GM21619 (cell line): ENCODE measurements at regions not wholly inside any gene's neighbourhood (a gene's known extent, or its start where the extent isn't known, plus 50 kb on each side); places are given as distances from the start of the nearest gene placed in this dataset.
"Not testable (repeated sequence)": the region's sequence is repeated elsewhere in the genome, so short reads cannot be mapped to it uniquely, and the experiment has no call there.

Source experiments
- ATAC-seq: cut with Tn5 transposase; IDR thresholded peaks from one replicate; pipeline ENCODE4 v1.9.1; 2021; ENCODE audit not compliant: unreplicated experiment

DNA sequence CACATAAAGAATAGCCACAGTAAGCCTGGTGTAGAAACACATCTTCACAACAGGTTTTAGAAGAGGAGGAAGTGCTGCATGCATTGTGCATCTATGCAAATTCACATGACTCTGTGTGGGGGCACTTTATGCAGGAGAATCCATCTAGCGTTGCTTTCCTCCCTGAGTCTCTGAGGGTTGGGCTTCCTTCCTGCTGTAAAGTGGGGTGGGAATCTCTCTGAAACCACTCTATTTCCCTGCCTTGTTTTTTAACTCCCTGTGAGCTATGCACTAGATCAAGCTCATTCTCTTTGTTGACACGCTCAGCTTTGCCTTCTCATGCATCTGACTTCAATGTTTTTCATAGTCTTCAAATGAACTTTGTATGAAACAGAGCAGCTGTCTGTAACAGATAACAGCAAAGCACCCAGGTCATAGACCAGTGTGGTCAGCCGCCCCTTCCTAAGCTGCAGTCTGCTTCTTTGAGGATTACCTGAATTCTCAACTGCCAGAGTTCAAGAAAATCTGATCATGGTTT is 102.7 kb upstream of the DPH5 start:
- ATAC-seq, result peak; percentile 98

DNA sequence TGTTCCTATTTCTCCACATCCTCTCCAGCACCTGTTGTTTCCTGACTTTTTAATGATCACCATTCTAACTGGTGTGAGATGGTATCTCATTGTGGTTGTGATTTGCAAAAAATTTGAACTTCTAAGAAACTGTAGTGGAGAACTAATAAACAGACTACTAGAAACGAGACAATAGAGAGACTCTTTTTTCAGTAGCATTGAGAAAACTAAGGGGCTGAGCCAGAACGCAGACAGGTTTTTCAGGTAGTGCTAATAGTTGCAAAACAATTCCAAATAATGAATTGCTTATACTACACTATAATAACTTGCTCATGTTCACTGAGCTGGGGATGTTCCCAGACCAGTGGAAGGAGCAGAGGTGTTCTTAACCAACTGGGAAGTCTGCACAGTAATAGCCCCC is 98.8 kb upstream of the DPH5 start:
- ATAC-seq, result no peak

DNA sequence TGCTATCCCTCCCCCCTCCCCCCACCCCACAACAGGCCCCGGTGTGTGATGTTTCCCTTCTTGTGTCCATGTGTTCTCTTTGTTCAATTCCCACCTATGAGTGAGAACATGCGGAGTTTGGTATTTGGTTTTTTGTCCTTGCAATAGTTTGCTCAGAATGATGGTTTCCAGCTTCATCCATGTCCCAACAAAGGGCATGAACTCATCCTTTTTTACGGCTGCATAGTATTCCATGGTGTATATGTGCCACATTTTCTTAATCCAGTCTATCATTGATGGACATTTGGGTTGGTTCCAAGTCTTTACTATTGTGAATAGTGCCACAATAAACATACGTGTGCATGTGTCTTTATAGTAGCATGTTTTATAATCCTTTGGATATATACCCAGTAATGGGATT is 98.3 kb upstream of the DPH5 start:
- ATAC-seq, result not testable (repeated sequence)

DNA sequence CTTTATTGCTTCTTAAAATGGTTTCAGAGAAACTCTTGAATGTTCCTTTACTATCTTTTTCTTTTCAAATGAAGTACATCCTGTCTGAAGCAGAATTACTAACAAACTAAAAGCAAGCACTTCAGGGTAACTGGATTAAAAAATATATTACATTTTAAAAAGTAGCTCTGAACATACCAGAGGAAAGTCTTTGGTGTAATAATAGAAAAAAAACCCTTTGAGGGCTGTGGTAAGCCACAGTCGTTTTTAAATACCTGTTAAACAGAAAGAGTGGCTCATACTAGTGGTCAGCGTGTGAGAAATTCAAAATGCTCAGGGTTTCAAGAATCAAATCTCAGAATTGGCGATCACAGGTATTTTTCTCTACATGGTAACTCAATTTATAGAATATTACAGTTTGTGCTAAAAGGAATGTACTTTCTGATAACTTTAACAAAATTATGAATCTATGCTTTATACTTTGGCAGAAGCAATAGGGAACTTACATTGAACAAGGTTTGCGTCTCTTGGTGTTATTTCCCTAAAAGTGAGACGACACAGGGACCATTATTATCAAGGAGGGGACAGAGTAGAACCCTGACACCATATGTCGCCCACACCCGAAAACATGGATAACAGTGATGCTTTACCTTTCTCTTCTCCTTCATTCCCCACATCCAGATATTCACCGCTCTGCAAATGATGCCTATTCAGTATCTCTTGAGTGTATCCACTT is 97.0 kb upstream of the DPH5 start:
- peak; percentile 97 for ATAC-seq

DNA sequence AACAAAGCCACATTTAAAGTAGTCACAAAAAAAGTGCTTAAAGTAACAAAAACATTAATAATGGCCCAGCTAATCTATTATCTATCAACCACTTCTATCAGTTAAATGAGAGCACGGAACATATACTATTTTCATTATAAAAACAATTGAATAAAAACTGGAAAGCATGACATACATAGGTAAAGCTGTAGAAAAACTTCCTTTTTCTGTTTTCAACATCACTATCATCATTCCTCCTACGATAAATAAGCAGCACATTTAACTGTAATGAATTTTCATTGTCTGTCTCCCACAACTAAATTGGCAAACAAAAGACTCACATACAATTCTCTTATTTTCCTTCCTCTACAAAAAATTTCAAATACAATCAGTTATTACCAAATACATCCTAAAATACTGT is 96.4 kb upstream of the DPH5 start:
- ATAC-seq, result no peak

DNA sequence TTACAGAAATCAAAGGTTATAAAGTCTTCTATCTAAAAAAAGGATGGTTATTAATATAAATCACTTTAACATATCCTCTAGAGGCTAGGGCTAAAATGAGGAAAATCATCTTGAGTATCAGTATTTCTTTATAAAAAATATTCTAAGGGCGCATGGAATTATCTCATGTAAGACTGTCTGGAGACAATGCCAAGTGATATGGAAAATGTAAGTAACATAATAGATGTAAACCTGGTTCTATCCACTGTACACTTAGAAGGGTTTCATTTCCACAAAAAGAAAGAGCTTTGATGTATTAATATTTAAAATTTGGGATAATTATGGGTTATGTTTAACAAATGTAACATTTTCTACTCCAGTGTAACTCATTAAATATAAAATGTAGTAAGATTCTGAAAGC is 95.9 kb upstream of the DPH5 start:
- ATAC-seq, result no peak

DNA sequence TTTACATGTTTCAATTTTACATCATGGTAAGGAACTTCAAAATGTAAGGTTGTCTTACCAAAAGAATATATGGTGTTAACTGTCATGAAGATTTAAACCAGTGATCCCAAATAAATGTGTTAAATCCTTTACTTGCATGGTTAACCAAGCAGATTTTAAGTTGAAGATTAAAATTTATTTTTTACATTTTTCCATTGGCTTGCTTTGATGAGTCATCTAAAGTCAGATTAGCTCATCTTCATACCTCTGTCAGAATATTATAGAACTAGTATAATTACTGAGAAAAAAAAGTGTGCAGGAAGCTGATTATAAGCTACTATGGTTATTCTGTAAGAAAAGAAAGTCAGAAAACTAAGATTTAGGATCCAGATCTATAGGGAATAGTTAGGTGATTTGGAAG is 95.3 kb upstream of the DPH5 start:
- ATAC-seq, result no peak

DNA sequence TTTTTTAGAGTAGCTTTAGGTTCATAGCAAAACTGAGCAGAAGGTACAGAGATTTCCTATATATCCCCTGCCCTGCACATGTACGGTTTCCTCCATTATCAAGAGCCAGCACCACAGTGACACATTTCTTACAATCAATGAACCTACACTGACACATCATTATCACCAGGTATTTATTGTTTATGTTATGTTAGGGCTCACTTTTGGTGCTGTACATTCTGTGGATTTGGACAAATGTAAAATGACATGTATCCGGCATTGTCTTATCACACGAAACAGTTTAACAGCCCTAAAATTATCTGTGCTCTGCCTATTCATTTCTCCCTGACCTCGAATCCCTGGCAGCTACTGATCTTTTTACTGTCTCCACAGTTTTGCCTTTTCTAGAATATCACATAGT is 93.7 kb upstream of the DPH5 start:
- ATAC-seq, result no peak

DNA sequence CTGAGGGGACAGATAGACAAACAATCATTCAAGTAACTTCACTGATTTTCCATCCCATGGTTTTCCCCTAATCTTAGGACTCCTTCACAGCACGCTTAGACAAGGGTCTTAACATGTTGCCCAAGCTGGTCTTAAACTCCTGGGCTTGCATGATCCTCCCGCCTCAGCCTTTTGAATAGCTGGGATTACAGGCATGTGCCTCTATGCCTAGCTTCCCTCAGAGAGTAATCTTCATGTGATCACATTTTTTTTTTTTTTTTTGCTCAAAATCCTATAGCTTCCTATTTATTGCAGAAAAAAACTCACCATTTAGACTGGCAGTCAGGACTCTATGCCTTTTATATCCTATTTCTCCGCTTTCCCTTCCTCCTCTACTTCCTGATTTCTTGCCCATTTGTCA is 90.4 kb upstream of the DPH5 start:
- no peak for ATAC-seq

DNA sequence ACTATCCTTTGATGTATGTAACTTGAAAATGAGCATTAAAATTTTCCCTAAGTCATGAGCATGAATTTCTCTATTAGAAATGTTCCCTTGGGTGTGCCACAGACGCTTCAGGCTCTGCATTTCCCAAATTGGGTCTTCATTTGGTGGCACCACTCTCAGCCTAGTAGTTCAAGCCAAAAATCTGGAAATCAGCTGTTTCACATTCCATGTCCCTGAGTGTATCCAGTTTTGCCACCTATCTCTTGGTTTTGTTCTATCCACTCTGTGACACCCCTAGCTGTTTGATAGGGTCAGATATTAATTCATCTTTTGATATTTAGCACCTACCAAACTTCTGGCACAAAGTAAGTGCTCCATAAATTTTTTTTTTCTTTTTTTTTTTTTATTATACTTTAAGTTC is 89.5 kb upstream of the DPH5 start:
- no peak for ATAC-seq

DNA sequence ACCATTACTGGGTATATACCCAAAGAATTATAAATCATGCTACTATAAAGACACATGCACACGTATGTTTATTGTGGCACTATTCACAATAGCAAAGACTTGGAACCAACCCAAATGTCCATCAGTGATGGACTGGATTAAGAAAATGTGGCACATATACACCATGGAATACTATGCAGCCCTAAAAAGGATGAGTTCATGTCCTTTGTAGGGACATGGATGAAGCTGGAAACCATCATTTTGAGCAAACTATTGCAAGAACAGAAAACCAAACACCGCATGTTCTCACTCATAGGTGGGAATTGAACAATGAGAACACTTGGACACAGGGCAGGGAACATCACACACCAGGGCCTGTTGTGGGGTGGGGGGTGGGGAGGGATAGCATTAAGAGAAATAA is 88.5 kb upstream of the DPH5 start:
- not testable (repeated sequence) for ATAC-seq

DNA sequence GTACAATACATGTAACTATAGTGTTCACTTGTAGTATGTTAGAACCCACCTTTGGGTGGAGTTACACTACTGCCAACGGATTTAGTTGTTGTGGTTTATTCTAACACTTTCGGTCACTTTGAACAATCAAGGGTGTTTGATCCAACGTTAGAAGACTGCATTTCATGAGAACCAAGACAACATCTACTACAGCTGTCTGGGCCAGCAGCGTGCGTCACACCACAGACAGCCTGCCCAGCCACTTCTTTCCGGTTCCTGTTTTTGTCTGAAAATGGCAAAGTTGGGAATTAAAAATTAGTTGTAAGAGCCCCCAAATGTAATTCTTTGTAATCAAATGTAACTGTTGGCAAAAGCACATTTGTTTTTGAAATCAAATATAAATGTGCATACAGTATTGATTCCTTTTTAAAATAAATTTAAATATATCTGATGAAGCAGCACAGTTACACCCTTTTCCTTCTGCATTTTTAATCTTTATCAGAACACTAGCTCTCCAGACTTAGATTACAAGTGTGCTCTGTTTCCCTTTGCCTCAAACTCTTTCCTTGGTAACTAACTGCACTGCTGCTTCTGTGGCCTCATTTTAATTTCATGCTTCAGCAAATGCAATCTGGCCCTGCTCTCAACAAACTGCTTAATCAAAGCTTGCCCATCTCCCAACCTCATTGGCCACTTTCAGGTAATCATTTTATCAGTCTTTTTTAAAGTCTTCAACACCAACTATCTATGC is 86.6 kb upstream of the DPH5 start:
- ATAC-seq, result peak; percentile 98

DNA sequence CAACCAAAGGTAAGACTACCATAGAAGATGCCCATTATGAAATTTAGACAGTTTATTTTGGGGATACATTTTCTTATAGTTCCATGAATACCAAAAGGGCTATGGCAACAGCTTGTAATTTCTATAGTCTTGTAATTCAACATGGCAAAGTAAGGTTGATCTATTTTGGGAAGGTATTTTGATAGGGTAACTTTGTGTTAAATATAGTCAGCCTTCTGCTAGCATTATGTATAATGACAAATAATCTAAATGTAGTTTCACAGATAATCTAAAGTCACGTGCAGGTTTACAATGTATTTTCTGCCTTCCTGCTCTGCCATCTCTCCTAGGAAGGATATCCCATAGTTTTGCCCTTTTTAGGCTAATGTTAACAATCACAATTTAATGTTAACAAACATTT is 85.9 kb upstream of the DPH5 start:
- ATAC-seq, result no peak

DNA sequence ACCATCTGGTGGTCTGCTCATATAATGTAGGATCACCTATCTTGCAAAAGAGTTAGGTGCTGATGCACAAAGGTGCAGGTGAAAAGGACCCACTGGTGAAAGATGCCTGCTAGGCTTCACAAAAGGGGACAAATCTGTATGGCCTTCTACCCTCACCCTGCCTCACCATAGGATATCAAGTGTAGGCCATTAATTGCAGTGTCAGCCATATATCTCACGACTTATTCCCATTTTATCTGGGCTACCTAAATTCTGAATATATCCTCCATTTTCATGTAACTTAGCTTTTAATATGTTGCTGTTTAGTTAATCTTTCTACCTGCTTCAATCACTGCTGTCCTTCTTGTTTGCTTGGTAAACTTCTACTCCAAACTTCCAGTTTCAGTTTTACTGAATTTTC is 84.2 kb upstream of the DPH5 start:
- ATAC-seq, result no peak

DNA sequence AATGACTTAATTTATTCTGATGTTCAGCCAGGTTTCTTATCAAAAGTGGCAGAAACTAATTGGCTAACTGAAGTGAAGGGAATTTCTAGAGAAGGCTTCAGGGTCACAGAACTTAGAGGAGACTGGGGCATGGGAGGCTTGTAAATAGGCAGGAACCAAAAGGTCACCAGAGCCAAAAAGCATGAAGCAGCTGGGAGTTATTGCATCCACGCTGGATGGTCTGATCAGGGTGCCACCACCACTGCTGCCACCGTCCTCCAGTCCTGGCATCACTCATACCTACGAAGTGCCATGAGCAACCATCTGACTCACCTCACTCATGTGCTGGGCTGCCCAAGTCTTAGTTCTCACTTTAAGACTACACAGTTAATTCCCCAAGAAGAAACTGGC is 82.5 kb upstream of the DPH5 start:
- ATAC-seq, result no peak

DNA sequence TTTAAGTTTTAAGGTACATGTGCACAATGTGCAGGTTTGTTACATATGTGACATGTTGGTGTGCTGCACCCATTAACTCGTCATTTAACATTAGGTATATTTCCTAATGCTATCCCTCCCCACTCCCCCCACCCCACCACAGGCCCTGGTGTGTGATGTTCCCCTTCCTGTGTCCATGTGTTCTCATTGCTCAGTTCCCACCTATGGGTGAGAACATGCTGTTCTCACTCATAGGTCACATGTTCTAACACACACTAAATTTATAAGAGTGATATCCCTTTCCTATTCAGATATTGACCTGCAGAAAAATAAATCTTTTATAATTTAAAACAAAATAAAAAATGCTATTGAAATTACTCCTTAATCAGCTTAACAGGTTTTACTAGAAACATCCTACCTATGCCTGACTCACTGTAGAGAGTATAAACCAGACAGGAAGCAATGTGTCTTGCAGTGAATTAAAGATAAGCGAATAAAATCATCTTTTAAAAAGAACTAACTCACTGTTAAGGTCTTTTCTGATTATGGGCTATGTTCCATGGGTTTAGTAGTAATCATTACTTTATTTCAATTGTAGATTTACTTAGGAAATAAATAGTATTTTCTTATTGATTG is 82.0 kb upstream of the DPH5 start:
- no peak for ATAC-seq

DNA sequence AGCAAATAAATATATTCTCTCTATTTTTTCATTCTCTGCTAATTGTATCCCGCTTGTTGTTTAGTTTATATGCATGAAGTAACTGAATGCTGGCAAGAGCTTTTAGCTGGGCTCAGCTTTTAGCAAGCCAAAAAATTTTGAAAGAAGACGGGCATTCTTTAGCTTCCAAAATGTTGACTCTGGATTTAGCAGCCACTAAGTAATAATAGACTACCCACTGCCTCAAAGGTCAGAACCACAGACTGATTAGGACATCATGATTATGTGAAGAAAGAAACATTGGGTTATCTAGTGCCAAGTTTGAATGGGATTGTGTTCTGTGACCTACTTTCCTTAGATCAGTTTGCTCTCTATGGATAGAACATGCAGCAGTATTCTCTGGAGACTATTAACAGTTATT is 80.3 kb upstream of the DPH5 start:
- ATAC-seq, result no peak

DNA sequence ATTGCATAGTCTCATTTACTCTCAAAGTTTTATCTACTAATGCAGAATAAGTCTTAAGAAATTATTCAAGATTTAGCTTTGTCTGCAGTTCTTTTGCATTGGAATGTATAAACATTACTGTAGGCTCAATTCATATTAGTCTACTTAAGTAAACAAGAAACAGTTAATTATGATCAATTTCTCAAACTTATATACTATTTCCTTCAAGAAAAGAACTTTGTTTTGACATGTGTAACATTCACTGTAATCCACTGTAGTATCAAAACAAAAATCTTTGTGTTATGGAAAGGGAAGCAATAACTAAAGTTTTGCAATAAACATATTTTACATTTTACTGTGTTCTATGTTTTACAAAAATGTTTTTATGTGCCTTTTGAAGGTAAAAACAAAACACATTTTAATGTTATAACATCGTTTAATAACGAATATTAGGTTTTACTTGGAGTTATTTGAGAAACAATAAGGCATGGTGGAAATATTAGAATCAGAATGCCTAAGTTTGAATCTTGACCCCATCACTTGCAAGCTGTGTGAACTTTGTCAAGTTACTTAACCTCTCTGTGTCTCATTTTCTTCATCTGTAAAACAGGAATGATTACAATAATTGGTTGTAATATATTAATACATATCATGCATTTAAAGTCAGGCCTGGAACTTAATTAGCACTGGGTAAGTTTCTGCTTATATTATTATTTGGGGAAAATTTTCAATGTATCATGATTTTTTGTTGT is 77.0 kb upstream of the DPH5 start:
- no peak for ATAC-seq

DNA sequence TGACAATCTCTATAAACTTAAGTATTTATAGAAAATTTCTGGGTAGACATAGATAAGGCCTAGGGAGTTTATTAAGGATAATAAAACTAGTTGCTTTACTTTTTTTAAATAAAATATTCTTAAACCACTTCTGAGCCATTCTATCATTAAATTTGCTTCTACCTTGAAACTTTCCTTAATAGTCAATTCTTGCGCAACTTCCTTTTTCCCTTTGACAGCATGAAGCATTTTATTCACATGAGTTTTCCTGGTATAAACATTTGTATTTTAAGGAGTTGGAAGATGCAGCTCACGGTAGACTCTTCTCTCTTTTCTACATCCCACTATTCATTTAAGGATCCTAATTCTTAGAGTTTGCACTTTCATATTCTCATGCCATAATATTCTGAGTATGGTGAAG is 75.8 kb upstream of the DPH5 start:
- no peak for ATAC-seq

DNA sequence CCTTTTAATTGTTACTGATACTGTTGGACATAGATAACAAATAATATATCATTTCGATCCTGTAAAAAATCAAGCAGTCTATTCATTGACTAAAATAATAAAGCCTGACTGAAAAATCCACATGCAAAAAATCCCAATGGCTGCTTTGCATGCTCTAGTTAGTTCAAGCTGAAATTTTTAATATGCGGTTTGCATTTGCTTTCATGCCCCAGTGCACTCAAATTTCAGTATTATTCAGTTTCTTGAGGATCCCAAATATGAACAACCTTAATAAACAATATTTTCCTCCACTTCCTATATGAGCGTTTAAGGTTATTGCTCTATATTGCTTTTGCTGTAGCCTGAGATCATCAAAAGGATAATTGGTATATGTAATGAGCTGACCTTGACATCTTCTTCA is 75.1 kb upstream of the DPH5 start:
- peak; percentile 42 for ATAC-seq

DNA sequence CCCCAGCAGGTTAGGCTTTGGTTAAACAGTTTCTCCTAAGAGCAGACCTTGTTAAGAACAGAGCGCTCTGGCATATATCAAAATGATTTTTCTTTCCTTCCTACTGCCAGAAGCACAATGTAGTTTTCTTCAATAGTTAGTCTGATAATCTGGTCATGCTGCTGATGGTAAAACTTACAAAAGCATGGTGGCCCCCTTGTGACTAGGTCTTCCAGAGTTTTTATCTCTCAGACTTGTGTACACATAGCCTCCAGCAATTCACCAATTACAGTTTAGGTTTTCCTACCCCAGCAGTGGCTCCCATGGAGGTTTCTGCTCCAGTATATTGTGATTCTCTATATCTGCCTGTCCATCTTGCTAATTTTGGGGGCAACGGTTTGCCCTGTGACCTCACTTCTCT is 73.3 kb upstream of the DPH5 start:
- ATAC-seq, result no peak

DNA sequence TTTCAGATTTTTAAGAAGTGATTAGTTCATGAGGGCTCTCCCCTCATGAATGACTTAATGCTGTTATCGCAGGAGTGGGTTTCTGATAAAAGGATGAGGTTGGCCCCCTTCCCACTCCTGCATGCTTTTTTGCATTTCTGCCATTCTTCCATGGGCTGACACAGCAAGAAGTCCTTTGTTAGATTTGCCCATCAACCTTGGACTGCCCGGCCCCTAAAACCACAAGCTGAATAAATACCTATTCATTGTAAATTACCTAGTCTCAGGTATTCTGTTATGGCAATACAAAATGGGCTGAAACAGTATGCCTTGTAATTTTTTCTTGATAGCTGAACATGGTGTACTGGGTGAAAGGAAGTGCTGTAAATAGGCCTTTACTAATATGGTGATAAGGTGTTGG is 72.7 kb upstream of the DPH5 start:
- ATAC-seq, result no peak
